ENCODE measurements at regions not wholly inside any gene's neighbourhood (a gene's known extent, or its start where the extent isn't known, plus 50 kb on each side); places are given as distances from the start of the nearest gene placed in this dataset.

DNA sequence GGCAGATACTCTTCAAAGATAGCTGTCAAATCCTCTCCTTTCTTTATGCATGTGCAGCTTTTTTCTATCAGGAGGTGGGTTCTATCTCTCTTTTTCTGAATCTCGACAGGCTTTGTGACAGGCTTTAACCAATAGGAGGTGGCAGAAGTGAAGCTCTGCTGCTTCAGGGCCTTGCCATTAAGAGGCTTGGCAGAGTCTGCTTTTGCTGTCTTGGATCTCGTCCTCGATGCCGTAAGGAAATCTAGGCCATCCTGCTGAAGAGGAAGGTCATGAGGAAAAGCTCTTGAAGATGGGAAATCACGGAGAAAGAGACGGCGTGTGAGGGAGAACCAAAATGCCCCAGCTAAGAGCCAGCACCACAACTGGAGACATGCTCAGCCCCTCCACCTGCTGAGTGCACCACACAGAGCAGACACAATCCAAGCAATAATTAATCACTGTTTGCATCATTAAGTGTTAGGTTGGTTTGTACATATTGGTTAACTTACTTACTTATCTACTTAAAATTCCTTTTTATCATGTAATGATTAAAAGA, 92.2 kb downstream of the DDIT4L start:
- Histone ChIP-seq H3K27ac (ENCODE audit: low read depth, low read length) (no peak overlapping the region), H3K4me3 (ENCODE audit: low read depth, low read length) (no peak overlapping the region), H2AK5ac (ENCODE audit: low read length) (no peak overlapping the region), H3K79me2 (ENCODE audit: control insufficient read depth, insufficient read depth, low read length, poor library complexity) (no peaks in the 10 kb centered on the region), H3K4ac (ENCODE audit: low read depth, low read length) (no peak overlapping the region), H3K14ac (ENCODE audit: low read length) (no peak overlapping the region), H4K91ac (ENCODE audit: low read depth, low read length) (no peak overlapping the region), H2BK5ac (ENCODE audit: low read depth, low read length, poor library complexity) (no peak overlapping the region), H3K4me1 (ENCODE audit: control insufficient read depth in 1 of 2, insufficient read depth in 2 of 2, low read length in 2 of 2) (no peaks in the 10 kb centered on the region), H3K79me1 (ENCODE audit: low read length) (no peaks in the 10 kb centered on the region), H3K9me3 (ENCODE audit: insufficient read depth, low read depth, low read length) (peaks cover 1% of the 10 kb centered on the region), H3K18ac (ENCODE audit: low read length) (no peak overlapping the region), H2AFZ (ENCODE audit: insufficient read depth, low read length, poor library complexity) (no peak overlapping the region), H4K12ac (ENCODE audit: low read depth, low read length) (no peak overlapping the region), H4K8ac (ENCODE audit: low read depth, low read length) (no peak overlapping the region), H3K23ac (ENCODE audit: low read length) (no peak overlapping the region), H2BK12ac (ENCODE audit: low read length) (no peak overlapping the region), H3K36me3 (ENCODE audit: control insufficient read depth in 1 of 2, insufficient read depth in 2 of 2, low read length in 2 of 2) (no peaks in the 10 kb centered on the region), H3K27me3 (ENCODE audit: insufficient read depth, low read length) (no peaks in the 10 kb centered on the region), H2BK120ac (ENCODE audit: insufficient read depth, low read length, poor library complexity) (no peak overlapping the region), H3K9ac (ENCODE audit: low read length) (no peak overlapping the region), H3K4me2 (ENCODE audit: low read length) (no peak overlapping the region)
- WGBS (ENCODE audit: extremely low coverage, insufficient coverage, insufficient read length): no CpG with 5 or more reads among the region's 7 CpGs
- DNase-seq: no peak

DNA sequence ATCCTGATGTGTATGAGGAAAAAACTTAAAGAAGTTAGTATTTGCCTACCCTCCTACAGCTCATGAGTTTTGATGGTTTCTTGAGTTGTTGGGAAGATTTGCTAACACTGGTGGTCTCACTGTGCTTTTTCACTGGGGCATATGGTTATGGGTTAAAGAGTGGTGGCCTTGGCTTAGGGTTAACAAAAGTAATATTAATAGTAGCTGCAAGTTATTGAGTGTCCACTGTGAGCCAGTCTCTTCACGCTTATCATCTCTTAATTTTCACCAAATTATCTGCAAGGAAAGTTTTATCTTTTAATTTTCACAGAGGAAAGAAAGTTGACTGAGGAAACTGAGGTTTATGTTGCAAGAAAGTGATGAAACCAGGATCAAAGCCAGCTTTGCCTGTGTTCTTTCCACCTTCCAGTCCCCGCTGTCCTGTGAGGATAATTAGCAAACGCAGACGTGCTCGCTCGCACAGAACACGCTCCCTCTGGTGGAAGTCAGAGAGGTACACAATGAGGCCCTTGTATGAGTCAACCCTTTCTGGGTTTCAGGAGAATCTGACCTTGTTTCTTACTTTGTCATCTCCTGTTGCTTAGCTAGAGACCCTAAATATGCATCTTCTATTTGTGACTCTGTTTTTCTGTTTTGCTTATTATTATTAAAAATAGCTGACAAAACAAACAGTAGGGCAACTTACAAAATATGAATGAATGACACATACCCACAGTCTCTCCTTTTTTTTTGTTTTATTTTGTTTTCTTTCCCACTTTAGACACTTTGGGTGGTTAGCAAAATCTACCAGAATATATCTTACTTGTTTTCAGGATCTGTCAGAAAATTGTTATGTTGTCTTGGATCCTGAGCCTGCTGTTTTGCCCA, 94.3 kb downstream of the DDIT4L start:
- no peak overlapping the region for H3K27ac ChIP-seq (ENCODE audit: low read depth, low read length)
- no peaks in the 10 kb centered on the region for H3K9me3 ChIP-seq (ENCODE audit: insufficient read depth, low read depth, low read length)
- no peaks in the 10 kb centered on the region for H3K4me1 ChIP-seq (ENCODE audit: control insufficient read depth in 1 of 2, insufficient read depth in 2 of 2, low read length in 2 of 2)
- no peaks in the 10 kb centered on the region for H3K79me1 ChIP-seq (ENCODE audit: low read length)
- H4K91ac ChIP-seq (ENCODE audit: low read depth, low read length): no peak overlapping the region
- no peak overlapping the region for H3K4me3 ChIP-seq (ENCODE audit: low read depth, low read length)
- no peaks in the 10 kb centered on the region for H3K36me3 ChIP-seq (ENCODE audit: control insufficient read depth in 1 of 2, insufficient read depth in 2 of 2, low read length in 2 of 2)
- H4K12ac ChIP-seq (ENCODE audit: low read depth, low read length): no peak overlapping the region
- no peak overlapping the region for H2AFZ ChIP-seq (ENCODE audit: insufficient read depth, low read length, poor library complexity)
- H3K79me2 ChIP-seq (ENCODE audit: control insufficient read depth, insufficient read depth, low read length, poor library complexity): no peaks in the 10 kb centered on the region
- H4K8ac ChIP-seq (ENCODE audit: low read depth, low read length): no peak overlapping the region
- no peak overlapping the region for H3K9ac ChIP-seq (ENCODE audit: low read length)
- no peak overlapping the region for H2BK5ac ChIP-seq (ENCODE audit: low read depth, low read length, poor library complexity)
- H3K23ac ChIP-seq (ENCODE audit: low read length): no peak overlapping the region
- no peak overlapping the region for H3K14ac ChIP-seq (ENCODE audit: low read length)
- no peak overlapping the region for H2AK5ac ChIP-seq (ENCODE audit: low read length)
- H3K18ac ChIP-seq (ENCODE audit: low read length): no peak overlapping the region
- no CpG with 5 or more reads among the region's 7 CpGs for WGBS (ENCODE audit: extremely low coverage, insufficient coverage, insufficient read length)
- H2BK120ac ChIP-seq (ENCODE audit: insufficient read depth, low read length, poor library complexity): no peak overlapping the region
- no peak overlapping the region for H3K4me2 ChIP-seq (ENCODE audit: low read length)
- H2BK12ac ChIP-seq (ENCODE audit: low read length): no peak overlapping the region
- H3K27me3 ChIP-seq (ENCODE audit: insufficient read depth, low read length): no peaks in the 10 kb centered on the region
- DNase-seq: peak; percentile 52 to 78
- no peak overlapping the region for H3K4ac ChIP-seq (ENCODE audit: low read depth, low read length)

DNA sequence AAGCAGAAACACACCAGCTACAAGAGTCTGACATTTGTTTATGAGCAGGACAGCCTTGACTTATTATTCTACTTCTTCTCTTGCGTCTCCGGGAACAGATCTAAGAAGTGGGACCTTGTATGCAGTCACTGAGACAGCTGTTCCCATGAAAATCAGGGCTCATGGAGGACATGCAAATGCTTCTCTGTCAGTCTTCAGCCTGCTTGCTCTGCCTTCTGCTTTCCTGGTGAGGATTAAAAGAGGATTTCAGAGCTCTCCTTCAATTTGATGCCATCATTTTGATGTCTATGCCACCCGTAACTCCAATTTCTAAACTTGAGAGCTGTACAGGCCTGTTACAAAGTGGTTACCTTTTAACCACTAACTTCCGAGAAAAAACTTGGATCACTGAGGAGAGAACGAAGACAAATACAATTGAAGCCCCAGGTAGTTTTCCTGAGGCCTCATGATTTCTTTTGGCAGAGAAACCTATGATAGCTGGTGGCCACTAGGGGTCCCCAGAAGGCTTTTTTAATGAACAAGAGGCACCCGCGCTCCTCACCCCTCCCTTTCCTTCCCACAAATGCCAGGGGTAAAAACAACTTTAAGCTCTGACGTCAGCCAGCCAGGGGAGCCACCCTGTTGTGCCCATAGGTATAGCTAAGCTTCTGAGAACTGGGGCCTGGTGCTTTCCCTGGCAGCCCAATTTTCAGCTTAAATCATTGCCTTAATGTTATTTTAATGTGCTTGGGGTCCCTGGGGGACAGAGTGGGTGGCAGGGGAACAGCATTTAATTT, 97.0 kb downstream of the DDIT4L start:
- Histone ChIP-seq H3K27me3 (ENCODE audit: insufficient read depth, low read length) (no peaks in the 10 kb centered on the region), H3K4me2 (ENCODE audit: low read length) (peak overlapping the region; percentile 19), H3K79me1 (ENCODE audit: low read length) (no peaks in the 10 kb centered on the region), H2BK12ac (ENCODE audit: low read length) (peak overlapping the region; percentile 9), H3K18ac (ENCODE audit: low read length) (no peak overlapping the region), H2AK5ac (ENCODE audit: low read length) (no peak overlapping the region), H4K12ac (ENCODE audit: low read depth, low read length) (no peak overlapping the region), H3K79me2 (ENCODE audit: control insufficient read depth, insufficient read depth, low read length, poor library complexity) (no peaks in the 10 kb centered on the region), H3K14ac (ENCODE audit: low read length) (no peak overlapping the region), H3K4me3 (ENCODE audit: low read depth, low read length) (no peak overlapping the region), H4K91ac (ENCODE audit: low read depth, low read length) (peak overlapping the region; percentile 18), H2AFZ (ENCODE audit: insufficient read depth, low read length, poor library complexity) (peak overlapping the region; percentile 66), H3K9me3 (ENCODE audit: insufficient read depth, low read depth, low read length) (no peaks in the 10 kb centered on the region), H2BK120ac (ENCODE audit: insufficient read depth, low read length, poor library complexity) (no peak overlapping the region), H3K9ac (ENCODE audit: low read length) (no peak overlapping the region), H3K4me1 (ENCODE audit: control insufficient read depth in 1 of 2, insufficient read depth in 2 of 2, low read length in 2 of 2) (no peaks in the 10 kb centered on the region), H4K8ac (ENCODE audit: low read depth, low read length) (peak overlapping the region; percentile 43), H3K4ac (ENCODE audit: low read depth, low read length) (no peak overlapping the region), H2BK5ac (ENCODE audit: low read depth, low read length, poor library complexity) (no peak overlapping the region), H3K36me3 (ENCODE audit: control insufficient read depth in 1 of 2, insufficient read depth in 2 of 2, low read length in 2 of 2) (no peaks in the 10 kb centered on the region), H3K23ac (ENCODE audit: low read length) (no peak overlapping the region), H3K27ac (ENCODE audit: low read depth, low read length) (no peak overlapping the region)
- peak; percentile 86 for DNase-seq
- no CpG with 5 or more reads among the region's 8 CpGs for WGBS (ENCODE audit: extremely low coverage, insufficient coverage, insufficient read length)

GRCh38 chr4:100087743-100088142, 102.5 kb downstream of the DDIT4L start:
- WGBS (ENCODE audit: extremely low coverage, insufficient coverage, insufficient read length): no CpG with 5 or more reads among the region's 3 CpGs

More at GRCh38 chr4:100087743-100088142, 102.5 kb downstream of the DDIT4L start:
- no peak overlapping the region for H4K8ac ChIP-seq (ENCODE audit: low read depth, low read length)
- no peaks in the 10 kb centered on the region for H3K79me2 ChIP-seq (ENCODE audit: control insufficient read depth, insufficient read depth, low read length, poor library complexity)
- no peak overlapping the region for H2AK5ac ChIP-seq (ENCODE audit: low read length)
- H2BK12ac ChIP-seq (ENCODE audit: low read length): peak overlapping the region; percentile 87
- no peak overlapping the region for H3K23ac ChIP-seq (ENCODE audit: low read length)
- H4K12ac ChIP-seq (ENCODE audit: low read depth, low read length): no peak overlapping the region
- no peak overlapping the region for H3K18ac ChIP-seq (ENCODE audit: low read length)
- H3K36me3 ChIP-seq (ENCODE audit: control insufficient read depth in 1 of 2, insufficient read depth in 2 of 2, low read length in 2 of 2): no peaks in the 10 kb centered on the region
- H3K27ac ChIP-seq (ENCODE audit: low read depth, low read length): no peak overlapping the region
- H3K79me1 ChIP-seq (ENCODE audit: low read length): peaks cover 2% of the 10 kb centered on the region
- peaks cover 5 to 6% of the 10 kb centered on the region in 2 experiments for H3K4me1 ChIP-seq (ENCODE audit: control insufficient read depth in 1 of 2, insufficient read depth in 2 of 2, low read length in 2 of 2)
- H4K91ac ChIP-seq (ENCODE audit: low read depth, low read length): no peak overlapping the region
- H3K4ac ChIP-seq (ENCODE audit: low read depth, low read length): no peak overlapping the region
- H3K9me3 ChIP-seq (ENCODE audit: insufficient read depth, low read depth, low read length): no peaks in the 10 kb centered on the region
- H3K9ac ChIP-seq (ENCODE audit: low read length): no peak overlapping the region
- no peak overlapping the region for H2AFZ ChIP-seq (ENCODE audit: insufficient read depth, low read length, poor library complexity)
- no peak overlapping the region for H2BK5ac ChIP-seq (ENCODE audit: low read depth, low read length, poor library complexity)
- H2BK120ac ChIP-seq (ENCODE audit: insufficient read depth, low read length, poor library complexity): no peak overlapping the region
- H3K14ac ChIP-seq (ENCODE audit: low read length): peak overlapping the region; percentile 46
- no peak overlapping the region for H3K4me3 ChIP-seq (ENCODE audit: low read depth, low read length)
- no peaks in the 10 kb centered on the region for H3K27me3 ChIP-seq (ENCODE audit: insufficient read depth, low read length)
- no peak overlapping the region for H3K4me2 ChIP-seq (ENCODE audit: low read length)
- DNase-seq: peak; percentile 19 to 42

Measured in trophoblast cell (in vitro differentiated cells and primary cell).